K562 (cell line): ENCODE measurements at regions not wholly inside any gene's neighbourhood (a gene's known extent, or its start where the extent isn't known, plus 50 kb on each side); places are given as distances from the start of the nearest gene placed in this dataset.

Source experiments
- CBX8 ChIP-seq: fragments of 200-600 bp; sonication (generic); IDR thresholded peaks from 2 replicates; pipeline ENCODE4 v1.6.1; 2012; ENCODE audit warnings: borderline replicate concordance, mixed run types, low read depth, mild to moderate bottlenecking, moderate library complexity, mixed read lengths, low read length, control low read depth, inconsistent platforms; ENCODE audit not compliant: poor library complexity, severe bottlenecking; ENCODE audit errors: extremely low read depth
- CEBPG ChIP-seq, 3 experiments: fragments of 200-800 bp in 1 of 3; sonication (Bioruptor generic) in 1 of 3; sonication (generic) in 1 of 3; formaldehyde crosslinking in 1 of 3; IDR thresholded peaks in 2 of 3; conservative IDR thresholded peaks in 1 of 3; 2 replicates each; pipeline versions ENCODE4 v1.6.1 to v1.8.0; 2016 to 2022; ENCODE audit warnings: missing compliant biosample characterization in 2 of 3, missing genetic modification characterization in 2 of 3, mild to moderate bottlenecking in 1 of 3, missing genetic modification reagents in 1 of 3
- E2F3 ChIP-seq: fragments of 250-450 bp; sonication (Bioruptor Pico); IDR thresholded peaks from 2 replicates; pipeline ENCODE4 v1.4.0; 2020; ENCODE audit warnings: mild to moderate bottlenecking
- EP400 ChIP-seq: fragments of 450-650 bp; IDR thresholded peaks from 2 replicates; pipeline ENCODE4 v1.6.1; 2017; ENCODE audit warnings: antibody characterized with exemption, mild to moderate bottlenecking, moderate library complexity
- ETV1 ChIP-seq: fragments of 450-650 bp; conservative IDR thresholded peaks from 2 replicates; pipeline ENCODE4 v1.6.1; 2016; ENCODE audit warnings: missing genetic modification characterization, control low read depth, low read depth, missing compliant biosample characterization
- GTF2E2 ChIP-seq: fragments of 200-800 bp; sonication (Bioruptor generic); IDR thresholded peaks from 2 replicates; pipeline ENCODE4 v1.6.1; 2016; ENCODE audit warnings: missing genetic modification characterization, missing compliant biosample characterization
- HNRNPH1 ChIP-seq: fragments of 200-400 bp; formaldehyde crosslinking; optimal IDR thresholded peaks from 2 replicates; pipeline ENCODE3; 2017; ENCODE audit warnings: low read depth, mild to moderate bottlenecking, low read length, moderate library complexity
- HNRNPUL1 ChIP-seq: fragments of 200-400 bp; formaldehyde crosslinking; IDR thresholded peaks from 2 replicates; pipeline ENCODE4 v1.6.1; 2017; ENCODE audit warnings: low read length
- KLF6 ChIP-seq: fragments of 250-450 bp; sonication (Bioruptor Pico); IDR thresholded peaks from 2 replicates; pipeline ENCODE4 v1.4.0; 2020; ENCODE audit warnings: mild to moderate bottlenecking, moderate library complexity, borderline replicate concordance
- MAFG ChIP-seq: fragments of 450-650 bp; conservative IDR thresholded peaks from 2 replicates; pipeline ENCODE4 v1.6.1; 2016; ENCODE audit warnings: missing genetic modification characterization, missing compliant biosample characterization
- NONO ChIP-seq, 2 experiments: fragments of 200-400 bp in 1 of 2; fragments of 450-650 bp in 1 of 2; formaldehyde crosslinking in 1 of 2; IDR thresholded peaks; 2 replicates each; pipeline ENCODE4 v1.6.1; 2017; ENCODE audit warnings: low read depth in 2 of 2, mild to moderate bottlenecking in 2 of 2, moderate library complexity in 2 of 2, low read length in 1 of 2
- PCBP1 ChIP-seq: fragments of 200-400 bp; formaldehyde crosslinking; IDR thresholded peaks from 2 replicates; pipeline ENCODE4 v1.6.1; 2018; ENCODE audit warnings: mild to moderate bottlenecking, low read depth, low read length; ENCODE audit not compliant: poor library complexity, severe bottlenecking
- PHF8 ChIP-seq: fragments of 200-600 bp; sonication (generic); IDR thresholded peaks from 2 replicates; pipeline ENCODE4 v1.6.1; 2012; ENCODE audit warnings: mixed run types, mild to moderate bottlenecking, inconsistent platforms, low read length, moderate library complexity, borderline replicate concordance
- TAF7 ChIP-seq: fragments of 450-650 bp; IDR thresholded peaks from 2 replicates; pipeline ENCODE4 v1.6.1; 2016; ENCODE audit warnings: missing genetic modification characterization, missing compliant biosample characterization
- TBL1XR1 ChIP-seq, 2 experiments: IDR thresholded peaks; 2 replicates each; pipeline ENCODE4 v1.6.1; 2012; ENCODE audit warnings: improper control_type of control experiment in 2 of 2, low read length in 2 of 2, mild to moderate bottlenecking in 1 of 2
- U2AF2 ChIP-seq: fragments of 200-400 bp; formaldehyde crosslinking; optimal IDR thresholded peaks from 2 replicates; pipeline ENCODE3; 2017; ENCODE audit warnings: low read depth, mild to moderate bottlenecking, low read length
- ZFP30 ChIP-seq: fragments of 250-450 bp; sonication (Bioruptor Pico); IDR thresholded peaks from 2 replicates; pipeline ENCODE4 v1.8.0; 2022; ENCODE audit warnings: moderate library complexity, mild to moderate bottlenecking, inconsistent platforms, borderline replicate concordance
- ZNF165 ChIP-seq: fragments of 250-450 bp; sonication (Bioruptor Pico); IDR thresholded peaks from 2 replicates; pipeline ENCODE4 v1.4.0; 2020; ENCODE audit warnings: borderline replicate concordance
- ZNF217 ChIP-seq: sonication (generic); formaldehyde crosslinking; IDR thresholded peaks from 2 replicates; pipeline ENCODE4 v1.8.0; 2022; ENCODE audit warnings: mild to moderate bottlenecking, missing genetic modification reagents
- ZNF780A ChIP-seq: fragments of 250-450 bp; sonication (Bioruptor Pico); IDR thresholded peaks from 2 replicates; pipeline ENCODE4 v1.5.0; 2021; ENCODE audit warnings: mild to moderate bottlenecking
- TF ChIP-seq, protein P1 (sequence below), 2 experiments: fragments of 450-650 bp in 1 of 2; sonication (generic) in 1 of 2; formaldehyde crosslinking in 1 of 2; IDR thresholded peaks in 1 of 2; conservative IDR thresholded peaks in 1 of 2; 2 replicates each; pipeline versions ENCODE4 v1.6.1 to v1.8.1; 2016 to 2023; ENCODE audit warnings: mild to moderate bottlenecking in 2 of 2, moderate library complexity in 2 of 2, inconsistent platforms in 1 of 2, missing genetic modification reagents in 1 of 2
- TF ChIP-seq, protein P2 (sequence below): fragments of 250-450 bp; sonication (Bioruptor Pico); IDR thresholded peaks from 2 replicates; pipeline ENCODE4 v1.4.0; 2020; ENCODE audit warnings: mild to moderate bottlenecking, moderate library complexity
- TF ChIP-seq, protein P3 (sequence below): fragments of 200-400 bp; formaldehyde crosslinking; IDR thresholded peaks from 2 replicates; pipeline ENCODE4 v1.6.1; 2017; ENCODE audit warnings: mild to moderate bottlenecking, low read depth, low read length, moderate library complexity

DNA sequence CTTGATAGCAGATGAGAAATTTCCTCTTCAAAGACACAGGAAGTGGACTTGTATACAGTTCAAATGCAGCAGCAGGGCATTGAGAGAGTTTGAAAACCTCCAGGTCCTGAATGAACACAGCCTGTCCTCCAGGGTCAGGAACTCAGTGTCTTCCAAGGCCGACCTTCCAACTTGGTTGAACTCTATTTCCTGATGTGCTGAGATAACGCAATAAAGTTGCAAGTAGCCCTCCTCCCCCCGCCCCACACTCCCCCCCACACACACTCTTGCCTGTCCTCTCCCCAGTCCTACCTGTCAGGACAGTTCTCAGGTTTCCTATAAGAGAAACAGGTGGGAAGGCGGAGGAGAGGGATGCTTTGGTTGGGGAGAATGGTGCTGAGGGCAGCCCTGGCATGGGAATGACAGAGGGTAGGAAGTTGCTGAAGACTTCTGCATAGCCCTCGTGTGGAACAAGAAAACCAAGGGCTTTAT lies 90.0 kb downstream of the CCDC71L start (continued):
- TF ChIP-seq ZNF217 (CRISPR knock-in tag) (no peak), CBX8 (no peak), PHF8 (no peak), GTF2E2 (tag) (no peak), E2F3 (no peak), NONO (IDR thresholded peaks at IDR 0.05; ENCODE audit: low read depth in 2 of 2, low read length in 1 of 2) (no peak), KLF6 (CRISPR knock-in tag) (peak; percentile 22), ZNF780A (no peak), ZFP30 (CRISPR knock-in tag) (no peak), EP400 (0 out of 2 replicates have a peak, but pooled peaks have one; percentile 34), TAF7 (tag) (0 out of 2 replicates have a peak, but pooled peaks have one; percentile 19), CEBPG (CRISPR knock-in tag; IDR thresholded peaks at IDR 0.05) (peak; percentile 42; the same call in 1 of the 2 replicates), CEBPG (tag; conservative IDR thresholded peaks at IDR 0.05 in 1 of 2, IDR thresholded peaks at IDR 0.05 in 1 of 2) (no peak; a peak in 1 of 4 replicates), TBL1XR1 (IDR thresholded peaks at IDR 0.05; ENCODE audit: low read length in 2 of 2) (no peak; a peak in 1 of 4 replicates), U2AF2 (no peak), HNRNPH1 (no peak), ETV1 (tag) (peak; percentile 59; the same call in 1 of the 2 replicates), PCBP1 (no peak), MAFG (tag) (0 out of 2 replicates have a peak, but pooled peaks have one; percentile 19), ZNF165 (peak; percentile 6; the same call in 1 of the 2 replicates), HNRNPUL1 (no peak)
- TF ChIP-seq, protein P1, sequence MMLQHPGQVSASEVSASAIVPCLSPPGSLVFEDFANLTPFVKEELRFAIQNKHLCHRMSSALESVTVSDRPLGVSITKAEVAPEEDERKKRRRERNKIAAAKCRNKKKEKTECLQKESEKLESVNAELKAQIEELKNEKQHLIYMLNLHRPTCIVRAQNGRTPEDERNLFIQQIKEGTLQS (IDR thresholded peaks at IDR 0.05): peak; percentile 15; the same call in 1 of the 2 replicates
- TF ChIP-seq, protein P1 (CRISPR knock-in tag; conservative IDR thresholded peaks at IDR 0.05): no peak
- TF ChIP-seq, protein P2, sequence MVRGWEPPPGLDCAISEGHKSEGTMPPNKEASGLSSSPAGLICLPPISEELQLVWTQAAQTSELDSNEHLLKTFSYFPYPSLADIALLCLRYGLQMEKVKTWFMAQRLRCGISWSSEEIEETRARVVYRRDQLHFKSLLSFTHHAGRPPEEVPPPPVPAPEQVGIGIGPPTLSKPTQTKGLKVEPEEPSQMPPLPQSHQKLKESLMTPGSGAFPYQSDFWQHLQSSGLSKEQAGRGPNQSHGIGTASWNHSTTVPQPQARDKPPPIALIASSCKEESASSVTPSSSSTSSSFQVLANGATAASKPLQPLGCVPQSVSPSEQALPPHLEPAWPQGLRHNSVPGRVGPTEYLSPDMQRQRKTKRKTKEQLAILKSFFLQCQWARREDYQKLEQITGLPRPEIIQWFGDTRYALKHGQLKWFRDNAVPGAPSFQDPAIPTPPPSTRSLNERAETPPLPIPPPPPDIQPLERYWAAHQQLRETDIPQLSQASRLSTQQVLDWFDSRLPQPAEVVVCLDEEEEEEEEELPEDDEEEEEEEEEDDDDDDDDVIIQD (CRISPR knock-in tag): 0 out of 2 replicates have a peak, but pooled peaks have one; percentile 12
- TF ChIP-seq, protein P3, sequence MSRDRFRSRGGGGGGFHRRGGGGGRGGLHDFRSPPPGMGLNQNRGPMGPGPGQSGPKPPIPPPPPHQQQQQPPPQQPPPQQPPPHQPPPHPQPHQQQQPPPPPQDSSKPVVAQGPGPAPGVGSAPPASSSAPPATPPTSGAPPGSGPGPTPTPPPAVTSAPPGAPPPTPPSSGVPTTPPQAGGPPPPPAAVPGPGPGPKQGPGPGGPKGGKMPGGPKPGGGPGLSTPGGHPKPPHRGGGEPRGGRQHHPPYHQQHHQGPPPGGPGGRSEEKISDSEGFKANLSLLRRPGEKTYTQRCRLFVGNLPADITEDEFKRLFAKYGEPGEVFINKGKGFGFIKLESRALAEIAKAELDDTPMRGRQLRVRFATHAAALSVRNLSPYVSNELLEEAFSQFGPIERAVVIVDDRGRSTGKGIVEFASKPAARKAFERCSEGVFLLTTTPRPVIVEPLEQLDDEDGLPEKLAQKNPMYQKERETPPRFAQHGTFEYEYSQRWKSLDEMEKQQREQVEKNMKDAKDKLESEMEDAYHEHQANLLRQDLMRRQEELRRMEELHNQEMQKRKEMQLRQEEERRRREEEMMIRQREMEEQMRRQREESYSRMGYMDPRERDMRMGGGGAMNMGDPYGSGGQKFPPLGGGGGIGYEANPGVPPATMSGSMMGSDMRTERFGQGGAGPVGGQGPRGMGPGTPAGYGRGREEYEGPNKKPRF: no peak
